ENCODE measurements at regions not wholly inside any gene's neighbourhood (a gene's known extent, or its start where the extent isn't known, plus 50 kb on each side); places are given as distances from the start of the nearest gene placed in this dataset.

GRCh38 chr11:106222626-106223025 is 145.2 kb downstream of the AASDHPPT start:
- H3K27me3 ChIP-seq: no peaks in the 10 kb centered on the region
- H3K4me1 ChIP-seq (replicated peaks in 1 of 2): no peaks in the 10 kb centered on the region
- H3K36me3 ChIP-seq (replicated peaks in 1 of 2): no peaks in the 10 kb centered on the region
- no peak overlapping the region for H3K4me3 ChIP-seq
- H3K27ac ChIP-seq: no peak overlapping the region
- H3K9me3 ChIP-seq (replicated peaks in 1 of 3): no peaks in the 10 kb centered on the region
- TF ChIP-seq POLR2A (IDR thresholded peaks at IDR 0.05) (no peak), CTCF (IDR thresholded peaks at IDR 0.05) (no peak)
- intact Hi-C loops (cut with DNase I): no loop called here
- DNase-seq: no peak
- WGBS, 4 donors: 73 to 89% (median 81%) methylated on average over 4 of the region's 4 CpGs

- TF ChIP-seq CTCF (IDR thresholded peaks at IDR 0.05) (no peak), POLR2A (IDR thresholded peaks at IDR 0.05) (no peak)
- WGBS, 4 donors: 0 to 13% (median 0%) methylated on average over 1 of the region's 1 CpG
- Histone ChIP-seq H3K4me3 (no peak overlapping the region), H3K36me3 (replicated peaks in 1 of 2) (no peaks in the 10 kb centered on the region), H3K27ac (no peak overlapping the region), H3K4me1 (replicated peaks in 1 of 2) (no peaks in the 10 kb centered on the region), H3K9me3 (replicated peaks in 1 of 3) (no peaks in the 10 kb centered on the region), H3K27me3 (no peaks in the 10 kb centered on the region)
- intact Hi-C loops (cut with DNase I): no loop called here
- DNase-seq: no peak
Observed at GRCh38 chr11:106224172-106224571, 146.7 kb downstream of the AASDHPPT start.

- H3K27ac ChIP-seq: no peak overlapping the region
- intact Hi-C loops (cut with DNase I): no loop called here
- WGBS, 4 donors: 90 to 100% (median 92%) methylated on average over 1 of the region's 1 CpG
Observed at GRCh38 chr11:106228996-106229395, 151.5 kb downstream of the AASDHPPT start.

GRCh38 chr11:106231591-106231990 is 154.1 kb downstream of the AASDHPPT start:
- Histone ChIP-seq H3K9me3 (replicated peaks in 1 of 3) (no peaks in the 10 kb centered on the region), H3K27ac (no peak overlapping the region), H3K36me3 (replicated peaks in 1 of 2) (no peaks in the 10 kb centered on the region), H3K4me3 (no peak overlapping the region), H3K4me1 (replicated peaks in 1 of 2) (no peaks in the 10 kb centered on the region), H3K27me3 (no peaks in the 10 kb centered on the region)
- 68 to 71% (median 71%) methylated on average over 2 of the region's 2 CpGs for WGBS, 4 donors
- TF ChIP-seq POLR2A (IDR thresholded peaks at IDR 0.05): no peak
- TF ChIP-seq CTCF (IDR thresholded peaks at IDR 0.05): no peak
- intact Hi-C loops (cut with DNase I): no loop called here
- no peak for DNase-seq

More at GRCh38 chr11:106228996-106229395, 151.5 kb downstream of the AASDHPPT start:
- Histone ChIP-seq H3K4me3 (no peak overlapping the region), H3K4me1 (replicated peaks in 1 of 2) (no peaks in the 10 kb centered on the region), H3K9me3 (replicated peaks in 1 of 3) (no peaks in the 10 kb centered on the region), H3K36me3 (replicated peaks in 1 of 2) (no peaks in the 10 kb centered on the region), H3K27me3 (no peaks in the 10 kb centered on the region)
- DNase-seq: no peak
- TF ChIP-seq CTCF (IDR thresholded peaks at IDR 0.05): no peak
- no peak for TF ChIP-seq POLR2A (IDR thresholded peaks at IDR 0.05)

Data from adrenal gland (tissue), 9 donors.